HEK293 (cell line): ENCODE measurements at regions not wholly inside any gene's neighbourhood (a gene's known extent, or its start where the extent isn't known, plus 50 kb on each side); places are given as distances from the start of the nearest gene placed in this dataset.

ENCODE experiments used
- CTCF ChIA-PET: fragments of 350-600 bp; formaldehyde crosslinking; extraction: SDS; loops from one replicate; lab custom pipeline; 2021; ENCODE audit warnings: antibody characterized with exemption; lab: Yijun Ruan, JAX
- POLR2A ChIA-PET: fragments of 300-600 bp; formaldehyde crosslinking; extraction: SDS; loops from one replicate; lab custom pipeline; 2020; ENCODE audit warnings: antibody characterized with exemption, inconsistent platforms; lab: Yijun Ruan, JAX
- H3K27ac ChIP-seq: fragments of 200-500 bp; sonication (Bioruptor generic); 2 replicates; pipeline ENCODE4 v1.5.1; 2014; ENCODE audit warnings: low read depth, low read length, control low read depth, inconsistent platforms; ENCODE audit errors: extremely low read depth
- H3K36me3 ChIP-seq, 2 experiments: fragments of 200-500 bp in 1 of 2; sonication (Bioruptor generic) in 1 of 2; 1 replicate in 1 of 2; 2 replicates in 1 of 2; pipeline ENCODE4 v1.5.1; 2014 to 2017; ENCODE audit warnings: inconsistent platforms in 2 of 2, low read length in 2 of 2; ENCODE audit not compliant: control insufficient read depth in 2 of 2, insufficient read depth in 1 of 2
- H3K4me1 ChIP-seq: fragments of 200-500 bp; sonication (Bioruptor generic); 2 replicates; pipeline ENCODE4 v1.5.1; 2014; ENCODE audit warnings: mild to moderate bottlenecking, low read length, inconsistent platforms; ENCODE audit not compliant: control insufficient read depth, insufficient read depth
- H3K4me3 ChIP-seq: 2 replicates; pipeline ENCODE4 v1.5.1; 2011; ENCODE audit warnings: low read depth, mild to moderate bottlenecking, control low read depth, low read length, moderate library complexity
- H3K9me3 ChIP-seq: fragments of 200-500 bp; sonication (Bioruptor generic); 2 replicates; pipeline ENCODE4 v1.5.1; 2014; ENCODE audit warnings: low read depth, low read length, inconsistent platforms; ENCODE audit not compliant: control insufficient read depth, insufficient read depth
- GLIS2 ChIP-seq: fragments of 450-650 bp; formaldehyde crosslinking; IDR thresholded peaks from 2 replicates; pipeline ENCODE4 v1.5.1; 2016; ENCODE audit warnings: missing biosample characterization, missing genetic modification characterization
- KLF16 ChIP-seq: fragments of 450-650 bp; formaldehyde crosslinking; IDR thresholded peaks from 2 replicates; pipeline ENCODE4 v1.5.1; 2017; ENCODE audit warnings: missing biosample characterization, missing genetic modification characterization
- ZBTB17 ChIP-seq: fragments of 450-650 bp; formaldehyde crosslinking; IDR thresholded peaks from 2 replicates; pipeline ENCODE4 v1.5.1; 2016; ENCODE audit warnings: missing biosample characterization, missing genetic modification characterization
- ZBTB48 ChIP-seq: fragments of 450-650 bp; formaldehyde crosslinking; IDR thresholded peaks from 2 replicates; pipeline ENCODE4 v1.5.1; 2016; ENCODE audit warnings: missing biosample characterization, missing genetic modification characterization
- ZFHX2 ChIP-seq: fragments of 450-650 bp; formaldehyde crosslinking; conservative IDR thresholded peaks from 2 replicates; pipeline ENCODE4 v1.5.1; 2016; ENCODE audit warnings: missing biosample characterization, missing genetic modification characterization
- ZNF114 ChIP-seq: fragments of 450-650 bp; formaldehyde crosslinking; IDR thresholded peaks from 2 replicates; pipeline ENCODE4 v1.5.0; 2017; ENCODE audit warnings: missing biosample characterization, missing genetic modification characterization
- ZNF146 ChIP-seq: fragments of 450-650 bp; formaldehyde crosslinking; IDR thresholded peaks from 2 replicates; pipeline ENCODE4 v1.5.1; 2016; ENCODE audit warnings: missing biosample characterization, missing genetic modification characterization
- ZNF16 ChIP-seq: fragments of 450-650 bp; formaldehyde crosslinking; IDR thresholded peaks from 2 replicates; pipeline ENCODE4 v1.5.1; 2016; ENCODE audit warnings: low read depth, missing biosample characterization, missing genetic modification characterization
- ZNF202 ChIP-seq: fragments of 450-650 bp; formaldehyde crosslinking; IDR thresholded peaks from 2 replicates; pipeline ENCODE4 v1.5.1; 2016; ENCODE audit warnings: missing biosample characterization, missing genetic modification characterization, borderline replicate concordance
- ZNF23 ChIP-seq: fragments of 450-650 bp; formaldehyde crosslinking; IDR thresholded peaks from 2 replicates; pipeline ENCODE4 v1.5.1; 2016; ENCODE audit warnings: missing biosample characterization, missing genetic modification characterization, borderline replicate concordance
- ZNF394 ChIP-seq: fragments of 450-650 bp; formaldehyde crosslinking; IDR thresholded peaks from 2 replicates; pipeline ENCODE4 v1.5.1; 2016; ENCODE audit warnings: missing biosample characterization, missing genetic modification characterization, mild to moderate bottlenecking, moderate library complexity, borderline replicate concordance
- ZNF416 ChIP-seq: fragments of 450-650 bp; formaldehyde crosslinking; IDR thresholded peaks from 2 replicates; pipeline ENCODE4 v1.5.1; 2016; ENCODE audit warnings: missing biosample characterization, missing genetic modification characterization
- ZNF548 ChIP-seq: fragments of 450-650 bp; formaldehyde crosslinking; IDR thresholded peaks from 2 replicates; pipeline ENCODE4 v1.5.1; 2016; ENCODE audit warnings: missing biosample characterization, missing genetic modification characterization
- ZNF571 ChIP-seq: fragments of 450-650 bp; formaldehyde crosslinking; IDR thresholded peaks from 2 replicates; pipeline ENCODE4 v1.5.0; 2017; ENCODE audit warnings: missing biosample characterization, missing genetic modification characterization
- ZNF596 ChIP-seq: fragments of 450-650 bp; IDR thresholded peaks from 2 replicates; pipeline ENCODE4 v1.5.0; 2018; ENCODE audit warnings: missing biosample characterization, mild to moderate bottlenecking, missing genetic modification characterization, moderate library complexity
- ZNF624 ChIP-seq: fragments of 450-650 bp; formaldehyde crosslinking; IDR thresholded peaks from 2 replicates; pipeline ENCODE4 v1.5.1; 2017; ENCODE audit warnings: missing biosample characterization, missing genetic modification characterization
- ZNF660 ChIP-seq: fragments of 450-650 bp; IDR thresholded peaks from 2 replicates; pipeline ENCODE4 v1.5.1; 2018; ENCODE audit warnings: missing biosample characterization, mild to moderate bottlenecking, missing genetic modification characterization
- ZNF830 ChIP-seq: fragments of 450-650 bp; IDR thresholded peaks from 2 replicates; pipeline ENCODE4 v1.5.0; 2018; ENCODE audit warnings: missing biosample characterization, missing genetic modification characterization, low read depth, mild to moderate bottlenecking, moderate library complexity
- ZNF837 ChIP-seq: fragments of 450-650 bp; formaldehyde crosslinking; IDR thresholded peaks from 2 replicates; pipeline ENCODE4 v1.5.1; 2016; ENCODE audit warnings: missing biosample characterization, missing genetic modification characterization
- TF ChIP-seq, protein P1 (sequence below): fragments of 450-650 bp; formaldehyde crosslinking; IDR thresholded peaks from 2 replicates; pipeline ENCODE4 v1.5.1; 2017; ENCODE audit warnings: missing biosample characterization, missing genetic modification characterization
- TF ChIP-seq, protein P2 (sequence below): fragments of 450-650 bp; formaldehyde crosslinking; IDR thresholded peaks from 2 replicates; pipeline ENCODE4 v1.5.1; 2017; ENCODE audit warnings: missing biosample characterization, missing genetic modification characterization
- TF ChIP-seq, protein P3 (sequence below): fragments of 450-650 bp; formaldehyde crosslinking; IDR thresholded peaks from 2 replicates; pipeline ENCODE4 v1.5.1; 2016; ENCODE audit warnings: missing biosample characterization, missing genetic modification characterization
- TF ChIP-seq, protein P4 (sequence below): fragments of 450-650 bp; formaldehyde crosslinking; IDR thresholded peaks from 2 replicates; pipeline ENCODE4 v1.5.1; 2016; ENCODE audit warnings: missing biosample characterization, missing genetic modification characterization
- TF ChIP-seq, protein P5 (sequence below): fragments of 450-650 bp; formaldehyde crosslinking; IDR thresholded peaks from 2 replicates; pipeline ENCODE4 v1.5.1; 2016; ENCODE audit warnings: missing biosample characterization, missing genetic modification characterization
- TF ChIP-seq, protein P6 (sequence below): fragments of 450-650 bp; formaldehyde crosslinking; IDR thresholded peaks from 2 replicates; pipeline ENCODE4 v1.5.1; 2017; ENCODE audit warnings: missing biosample characterization, missing genetic modification characterization

DNA sequence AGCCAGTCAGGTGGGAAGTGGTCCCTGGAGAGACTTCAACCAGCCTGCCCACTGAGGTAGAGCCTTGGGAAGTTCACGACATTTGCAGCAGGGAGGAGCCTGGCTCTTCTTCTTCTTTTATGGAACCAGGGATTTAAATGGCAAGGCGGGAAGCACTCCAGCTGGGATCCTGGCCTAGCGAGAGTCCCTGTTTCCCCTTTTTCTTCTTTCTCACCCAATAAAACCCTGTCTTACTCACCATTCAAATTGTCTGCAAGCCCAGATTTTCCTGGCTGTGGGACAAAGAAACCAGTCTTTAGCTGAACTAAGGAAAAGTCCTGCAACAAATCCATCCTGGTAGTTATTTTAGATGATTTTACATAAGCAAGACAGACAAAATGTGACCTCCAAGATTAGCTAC, 503.7 kb downstream of the CDH10 start:
- CTCF ChIA-PET = interaction anchor here (0.6 kb wide), 1 partner anchor 92 kb away, joined by 3 read pairs; no protein-coding TSS in a partner anchor
- TF ChIP-seq, protein P1, sequence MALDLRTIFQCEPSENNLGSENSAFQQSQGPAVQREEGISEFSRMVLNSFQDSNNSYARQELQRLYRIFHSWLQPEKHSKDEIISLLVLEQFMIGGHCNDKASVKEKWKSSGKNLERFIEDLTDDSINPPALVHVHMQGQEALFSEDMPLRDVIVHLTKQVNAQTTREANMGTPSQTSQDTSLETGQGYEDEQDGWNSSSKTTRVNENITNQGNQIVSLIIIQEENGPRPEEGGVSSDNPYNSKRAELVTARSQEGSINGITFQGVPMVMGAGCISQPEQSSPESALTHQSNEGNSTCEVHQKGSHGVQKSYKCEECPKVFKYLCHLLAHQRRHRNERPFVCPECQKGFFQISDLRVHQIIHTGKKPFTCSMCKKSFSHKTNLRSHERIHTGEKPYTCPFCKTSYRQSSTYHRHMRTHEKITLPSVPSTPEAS (tag by site-specific recombination) = no peak
- TF ChIP-seq ZNF660 (tag by site-specific recombination) (no peak), ZNF548 (no peak), ZNF23 (tag by site-specific recombination) (no peak), ZBTB17 (tag by site-specific recombination) (no peak)
- TF ChIP-seq, protein P2, sequence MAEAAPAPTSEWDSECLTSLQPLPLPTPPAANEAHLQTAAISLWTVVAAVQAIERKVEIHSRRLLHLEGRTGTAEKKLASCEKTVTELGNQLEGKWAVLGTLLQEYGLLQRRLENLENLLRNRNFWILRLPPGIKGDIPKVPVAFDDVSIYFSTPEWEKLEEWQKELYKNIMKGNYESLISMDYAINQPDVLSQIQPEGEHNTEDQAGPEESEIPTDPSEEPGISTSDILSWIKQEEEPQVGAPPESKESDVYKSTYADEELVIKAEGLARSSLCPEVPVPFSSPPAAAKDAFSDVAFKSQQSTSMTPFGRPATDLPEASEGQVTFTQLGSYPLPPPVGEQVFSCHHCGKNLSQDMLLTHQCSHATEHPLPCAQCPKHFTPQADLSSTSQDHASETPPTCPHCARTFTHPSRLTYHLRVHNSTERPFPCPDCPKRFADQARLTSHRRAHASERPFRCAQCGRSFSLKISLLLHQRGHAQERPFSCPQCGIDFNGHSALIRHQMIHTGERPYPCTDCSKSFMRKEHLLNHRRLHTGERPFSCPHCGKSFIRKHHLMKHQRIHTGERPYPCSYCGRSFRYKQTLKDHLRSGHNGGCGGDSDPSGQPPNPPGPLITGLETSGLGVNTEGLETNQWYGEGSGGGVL (tag by site-specific recombination) = no peak
- TF ChIP-seq, all 188 proteins: peak for 0
- H3K4me3 ChIP-seq = no peak overlapping the region
- H3K9me3 ChIP-seq = no peaks in the 10 kb centered on the region
- POLR2A ChIA-PET = no interaction called here
- H3K4me1 ChIP-seq = no peaks in the 10 kb centered on the region
- no peak overlapping the region for H3K27ac ChIP-seq
- no peaks in the 10 kb centered on the region for H3K36me3 ChIP-seq

DNA sequence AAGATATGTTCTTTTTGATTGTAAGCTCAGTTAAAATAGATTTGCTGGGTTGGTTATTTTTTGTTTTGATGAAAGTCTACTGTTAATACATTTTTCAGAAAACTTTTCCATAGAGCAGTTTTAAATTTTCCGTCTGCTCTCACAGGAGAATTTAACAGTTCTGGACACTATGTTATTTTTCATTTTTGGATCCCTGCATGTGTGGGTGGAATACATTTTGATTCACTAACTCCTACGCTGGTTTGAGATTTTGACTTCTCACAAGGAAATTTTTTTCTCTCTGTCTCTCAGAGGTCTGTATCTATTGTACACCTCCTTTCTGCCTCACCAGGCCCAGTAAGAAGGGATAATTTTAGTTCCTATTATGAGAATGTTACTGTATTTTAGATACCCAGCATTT, 502.4 kb downstream of the CDH10 start:
- CTCF ChIA-PET = no interaction called here
- TF ChIP-seq ZNF394 (tag by site-specific recombination) (no peak), ZNF16 (tag by site-specific recombination) (no peak), KLF16 (tag by site-specific recombination) (no peak), ZNF416 (no peak), ZNF202 (tag by site-specific recombination) (no peak), GLIS2 (tag by site-specific recombination) (no peak), ZNF830 (no peak), ZBTB48 (tag by site-specific recombination) (no peak), ZNF571 (tag by site-specific recombination) (no peak), ZNF146 (no peak), ZNF596 (tag by site-specific recombination) (no peak), ZNF114 (no peak), ZNF624 (tag by site-specific recombination) (no peak), ZFHX2 (tag by site-specific recombination) (no peak), ZNF837 (no peak)
- TF ChIP-seq, protein P3, sequence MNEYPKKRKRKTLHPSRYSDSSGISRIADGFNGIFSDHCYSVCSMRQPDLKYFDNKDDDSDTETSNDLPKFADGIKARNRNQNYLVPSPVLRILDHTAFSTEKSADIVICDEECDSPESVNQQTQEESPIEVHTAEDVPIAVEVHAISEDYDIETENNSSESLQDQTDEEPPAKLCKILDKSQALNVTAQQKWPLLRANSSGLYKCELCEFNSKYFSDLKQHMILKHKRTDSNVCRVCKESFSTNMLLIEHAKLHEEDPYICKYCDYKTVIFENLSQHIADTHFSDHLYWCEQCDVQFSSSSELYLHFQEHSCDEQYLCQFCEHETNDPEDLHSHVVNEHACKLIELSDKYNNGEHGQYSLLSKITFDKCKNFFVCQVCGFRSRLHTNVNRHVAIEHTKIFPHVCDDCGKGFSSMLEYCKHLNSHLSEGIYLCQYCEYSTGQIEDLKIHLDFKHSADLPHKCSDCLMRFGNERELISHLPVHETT = no peak
- TF ChIP-seq, protein P4, sequence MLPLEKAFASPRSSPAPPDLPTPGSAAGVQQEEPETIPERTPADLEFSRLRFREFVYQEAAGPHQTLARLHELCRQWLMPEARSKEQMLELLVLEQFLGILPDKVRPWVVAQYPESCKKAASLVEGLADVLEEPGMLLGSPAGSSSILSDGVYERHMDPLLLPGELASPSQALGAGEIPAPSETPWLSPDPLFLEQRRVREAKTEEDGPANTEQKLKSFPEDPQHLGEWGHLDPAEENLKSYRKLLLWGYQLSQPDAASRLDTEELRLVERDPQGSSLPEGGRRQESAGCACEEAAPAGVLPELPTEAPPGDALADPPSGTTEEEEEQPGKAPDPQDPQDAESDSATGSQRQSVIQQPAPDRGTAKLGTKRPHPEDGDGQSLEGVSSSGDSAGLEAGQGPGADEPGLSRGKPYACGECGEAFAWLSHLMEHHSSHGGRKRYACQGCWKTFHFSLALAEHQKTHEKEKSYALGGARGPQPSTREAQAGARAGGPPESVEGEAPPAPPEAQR (tag by site-specific recombination) = no peak
- TF ChIP-seq, protein P5, sequence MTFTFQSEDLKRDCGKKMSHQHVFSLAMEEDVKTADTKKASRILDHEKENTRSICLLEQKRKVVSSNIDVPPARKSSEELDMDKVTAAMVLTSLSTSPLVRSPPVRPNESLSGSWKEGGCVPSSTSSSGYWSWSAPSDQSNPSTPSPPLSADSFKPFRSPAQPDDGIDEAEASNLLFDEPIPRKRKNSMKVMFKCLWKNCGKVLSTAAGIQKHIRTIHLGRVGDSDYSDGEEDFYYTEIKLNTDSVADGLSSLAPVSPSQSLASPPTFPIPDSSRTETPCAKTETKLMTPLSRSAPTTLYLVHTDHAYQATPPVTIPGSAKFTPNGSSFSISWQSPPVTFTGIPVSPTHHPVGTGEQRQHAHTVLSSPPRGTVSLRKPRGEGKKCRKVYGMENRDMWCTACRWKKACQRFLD = no peak
- TF ChIP-seq, protein P6, sequence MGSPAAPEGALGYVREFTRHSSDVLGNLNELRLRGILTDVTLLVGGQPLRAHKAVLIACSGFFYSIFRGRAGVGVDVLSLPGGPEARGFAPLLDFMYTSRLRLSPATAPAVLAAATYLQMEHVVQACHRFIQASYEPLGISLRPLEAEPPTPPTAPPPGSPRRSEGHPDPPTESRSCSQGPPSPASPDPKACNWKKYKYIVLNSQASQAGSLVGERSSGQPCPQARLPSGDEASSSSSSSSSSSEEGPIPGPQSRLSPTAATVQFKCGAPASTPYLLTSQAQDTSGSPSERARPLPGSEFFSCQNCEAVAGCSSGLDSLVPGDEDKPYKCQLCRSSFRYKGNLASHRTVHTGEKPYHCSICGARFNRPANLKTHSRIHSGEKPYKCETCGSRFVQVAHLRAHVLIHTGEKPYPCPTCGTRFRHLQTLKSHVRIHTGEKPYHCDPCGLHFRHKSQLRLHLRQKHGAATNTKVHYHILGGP = no peak
- TF ChIP-seq, all 188 proteins: peak for 0
- POLR2A ChIA-PET = no interaction called here
- Histone ChIP-seq H3K27ac (no peak overlapping the region), H3K4me1 (no peaks in the 10 kb centered on the region), H3K36me3 (no peaks in the 10 kb centered on the region), H3K4me3 (no peak overlapping the region), H3K9me3 (no peaks in the 10 kb centered on the region)
